GM06990 (cell line): ENCODE measurements at regions not wholly inside any gene's neighbourhood (a gene's known extent, or its start where the extent isn't known, plus 50 kb on each side); places are given as distances from the start of the nearest gene placed in this dataset.

Experiments
- DNase-seq: peaks from one replicate; pipeline ENCODE4 v3.0.0-alpha.2; 2011; ENCODE audit not compliant: insufficient read length; ENCODE audit errors: extremely low read depth
- H3K27me3 ChIP-seq: replicated peaks from 2 replicates; pipeline ENCODE4 v1.6.0; 2011; ENCODE audit warnings: low read length; ENCODE audit not compliant: control insufficient read depth, insufficient read depth
- H3K36me3 ChIP-seq: 2 replicates; pipeline ENCODE4 v1.5.1; 2011; ENCODE audit warnings: low read length; ENCODE audit not compliant: control insufficient read depth, insufficient read depth
- H3K4me3 ChIP-seq: replicated peaks from 2 replicates; pipeline ENCODE4 v1.5.1; 2011; ENCODE audit warnings: low read depth, mild to moderate bottlenecking, control low read depth, low read length
- TF ChIP-seq, protein P1 (sequence below): IDR thresholded peaks from 2 replicates; pipeline ENCODE4 v1.5.1; 2011; ENCODE audit warnings: low read length, control low read depth, mild to moderate bottlenecking, inconsistent platforms; ENCODE audit not compliant: insufficient read depth, poor library complexity, severe bottlenecking

DNA sequence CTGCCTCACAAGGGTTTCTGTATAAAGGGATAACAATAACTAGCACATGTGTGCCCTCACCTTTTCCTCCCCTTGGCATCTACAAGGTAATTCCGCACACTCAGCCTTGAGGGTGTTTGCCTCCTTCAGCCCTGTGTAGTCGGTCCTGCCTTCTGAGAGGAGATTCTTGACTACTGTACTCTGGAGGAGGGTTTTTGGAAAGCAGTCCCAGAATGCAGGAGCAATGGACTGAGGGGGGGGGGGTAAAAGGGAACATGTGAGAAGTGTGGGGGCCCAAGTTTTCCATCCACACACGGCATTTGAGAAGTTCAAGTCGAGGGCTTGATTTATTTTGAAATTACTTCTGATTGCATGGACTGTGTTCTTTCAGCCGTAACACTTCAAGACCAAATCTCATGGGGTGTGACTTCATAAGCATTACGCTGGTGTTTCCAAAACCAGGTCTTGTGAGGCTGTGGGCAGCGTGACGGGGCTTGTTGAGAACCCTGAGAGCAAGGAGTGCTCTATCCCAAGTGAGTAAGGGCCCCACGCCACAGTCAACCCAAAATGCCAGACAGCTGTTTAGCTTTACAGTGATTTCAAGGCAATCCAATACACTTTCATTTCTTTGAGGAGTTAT, 198.7 kb upstream of the MEIS1 start:
- TF ChIP-seq, protein P1, sequence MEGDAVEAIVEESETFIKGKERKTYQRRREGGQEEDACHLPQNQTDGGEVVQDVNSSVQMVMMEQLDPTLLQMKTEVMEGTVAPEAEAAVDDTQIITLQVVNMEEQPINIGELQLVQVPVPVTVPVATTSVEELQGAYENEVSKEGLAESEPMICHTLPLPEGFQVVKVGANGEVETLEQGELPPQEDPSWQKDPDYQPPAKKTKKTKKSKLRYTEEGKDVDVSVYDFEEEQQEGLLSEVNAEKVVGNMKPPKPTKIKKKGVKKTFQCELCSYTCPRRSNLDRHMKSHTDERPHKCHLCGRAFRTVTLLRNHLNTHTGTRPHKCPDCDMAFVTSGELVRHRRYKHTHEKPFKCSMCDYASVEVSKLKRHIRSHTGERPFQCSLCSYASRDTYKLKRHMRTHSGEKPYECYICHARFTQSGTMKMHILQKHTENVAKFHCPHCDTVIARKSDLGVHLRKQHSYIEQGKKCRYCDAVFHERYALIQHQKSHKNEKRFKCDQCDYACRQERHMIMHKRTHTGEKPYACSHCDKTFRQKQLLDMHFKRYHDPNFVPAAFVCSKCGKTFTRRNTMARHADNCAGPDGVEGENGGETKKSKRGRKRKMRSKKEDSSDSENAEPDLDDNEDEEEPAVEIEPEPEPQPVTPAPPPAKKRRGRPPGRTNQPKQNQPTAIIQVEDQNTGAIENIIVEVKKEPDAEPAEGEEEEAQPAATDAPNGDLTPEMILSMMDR = no peak
- DNase-seq = no peak
- Histone ChIP-seq H3K36me3 (no peaks in the 10 kb centered on the region), H3K27me3 (no peaks in the 10 kb centered on the region), H3K4me3 (no peak overlapping the region)

DNA sequence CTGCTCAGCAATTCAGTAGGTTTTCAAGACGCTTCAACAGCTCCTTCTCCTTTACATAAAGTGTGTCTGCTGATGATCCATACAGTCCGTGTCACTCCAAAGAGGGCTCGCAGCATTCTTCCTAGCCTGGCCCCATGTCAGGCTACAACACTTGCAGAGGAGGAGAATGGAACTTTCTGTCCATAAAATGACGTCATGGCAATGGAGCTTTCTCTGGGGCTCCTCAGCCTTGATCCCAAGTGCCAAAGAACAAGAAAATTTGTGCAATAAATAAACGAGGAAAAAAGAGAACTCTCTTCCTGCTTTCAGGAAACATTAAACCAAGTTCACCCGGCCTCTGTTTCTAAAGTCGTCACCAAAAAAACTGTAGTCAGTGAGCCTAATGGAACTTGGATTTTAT, 199.5 kb upstream of the MEIS1 start:
- H3K27me3 ChIP-seq = no peaks in the 10 kb centered on the region
- no peaks in the 10 kb centered on the region for H3K36me3 ChIP-seq
- TF ChIP-seq, protein P1 = no peak
- DNase-seq = no peak
- H3K4me3 ChIP-seq = no peak overlapping the region

DNA sequence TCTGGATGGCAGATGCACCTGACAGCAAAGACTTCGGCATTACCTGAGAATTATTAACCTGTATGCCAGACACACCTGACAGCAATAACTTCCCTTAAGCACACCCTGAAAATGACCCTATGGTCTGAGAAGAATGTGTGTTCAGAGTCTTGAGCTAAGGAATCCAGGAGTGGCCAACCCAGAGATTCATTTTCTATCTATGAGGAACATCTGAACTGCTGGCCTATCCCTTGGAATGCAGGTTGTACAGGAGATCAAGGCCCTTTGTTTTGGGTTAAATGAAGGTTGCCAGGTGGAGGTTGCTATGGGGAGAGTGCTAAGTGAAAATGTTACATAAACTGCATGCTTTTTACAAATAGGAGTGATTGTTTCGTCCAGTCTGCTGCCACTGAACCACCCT, 200.9 kb upstream of the MEIS1 start:
- Histone ChIP-seq H3K27me3 (no peaks in the 10 kb centered on the region), H3K36me3 (no peaks in the 10 kb centered on the region), H3K4me3 (no peak overlapping the region)
- no peak for DNase-seq
- TF ChIP-seq, protein P1 = no peak

DNA sequence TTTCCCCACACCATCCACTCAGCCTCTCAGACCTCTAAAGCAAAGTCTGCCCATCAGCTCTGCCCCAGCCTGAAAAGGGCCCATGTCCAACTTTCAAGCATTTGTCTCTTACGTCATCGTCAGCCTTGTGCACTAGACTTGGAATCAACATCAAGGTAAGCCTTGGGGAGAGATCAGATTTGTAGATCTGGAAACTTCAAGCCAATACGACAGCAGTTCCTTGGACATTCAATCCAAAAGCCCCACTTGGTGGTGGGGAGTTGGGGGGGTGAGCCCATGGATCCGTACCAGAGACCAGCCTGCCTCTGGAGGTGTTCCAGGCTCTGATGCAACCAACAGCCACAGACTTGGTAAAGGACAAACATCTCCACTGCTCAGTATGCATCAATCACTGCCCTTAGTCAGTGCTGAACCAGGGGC, 206.8 kb upstream of the MEIS1 start:
- Histone ChIP-seq H3K4me3 (no peak overlapping the region), H3K27me3 (no peaks in the 10 kb centered on the region), H3K36me3 (no peaks in the 10 kb centered on the region)
- no peak for DNase-seq
- TF ChIP-seq, protein P1 = no peak

DNA sequence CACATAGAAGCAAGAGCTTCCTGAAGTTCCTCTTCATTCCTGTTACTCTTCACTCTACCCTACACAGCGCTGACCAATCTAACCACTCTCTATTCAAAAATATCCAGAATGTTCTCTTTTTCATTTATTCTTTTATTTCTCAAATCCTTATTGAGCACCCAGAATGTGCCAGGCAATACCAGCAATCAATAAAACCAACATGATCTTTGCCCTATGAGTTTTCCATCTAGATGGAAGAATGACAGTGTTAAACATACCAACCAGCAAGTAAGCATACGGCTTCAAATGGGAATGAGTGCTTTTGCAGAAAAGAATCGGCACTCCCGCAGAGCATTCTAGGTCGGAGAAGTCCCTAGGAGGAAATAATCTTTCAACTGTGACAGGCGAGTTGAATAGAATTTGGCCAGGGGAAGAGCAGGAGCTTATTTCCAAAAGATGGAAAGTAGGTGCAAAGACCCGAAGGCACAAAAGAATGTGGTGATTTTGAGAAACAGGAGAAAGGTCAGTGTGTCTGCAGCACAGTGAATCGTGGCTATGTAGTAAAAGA, 217.8 kb upstream of the MEIS1 start:
- Histone ChIP-seq H3K27me3 (no peaks in the 10 kb centered on the region), H3K4me3 (no peak overlapping the region), H3K36me3 (no peaks in the 10 kb centered on the region)
- TF ChIP-seq, protein P1 = no peak
- no peak for DNase-seq
